Hematopoietic multipotent progenitor cell (in vitro differentiated cells): ENCODE measurements at regions not wholly inside any gene's neighbourhood (a gene's known extent, or its start where the extent isn't known, plus 50 kb on each side); places are given as distances from the start of the nearest gene placed in this dataset.

Experiments
- DNase-seq, 3 donors: peaks; one replicate each; pipeline ENCODE4 v3.0.0-alpha.2; 2011 to 2015; ENCODE audit warnings: low read depth in 2 of 3, low spot score in 2 of 3

GRCh38 chr6:6908121-6908520, 199.6 kb upstream of the RREB1 start:
- no peak for DNase-seq

- DNase-seq: no peak
These were observed 198.7 kb upstream of the RREB1 start for GRCh38 chr6:6909111-6909510.

DNA sequence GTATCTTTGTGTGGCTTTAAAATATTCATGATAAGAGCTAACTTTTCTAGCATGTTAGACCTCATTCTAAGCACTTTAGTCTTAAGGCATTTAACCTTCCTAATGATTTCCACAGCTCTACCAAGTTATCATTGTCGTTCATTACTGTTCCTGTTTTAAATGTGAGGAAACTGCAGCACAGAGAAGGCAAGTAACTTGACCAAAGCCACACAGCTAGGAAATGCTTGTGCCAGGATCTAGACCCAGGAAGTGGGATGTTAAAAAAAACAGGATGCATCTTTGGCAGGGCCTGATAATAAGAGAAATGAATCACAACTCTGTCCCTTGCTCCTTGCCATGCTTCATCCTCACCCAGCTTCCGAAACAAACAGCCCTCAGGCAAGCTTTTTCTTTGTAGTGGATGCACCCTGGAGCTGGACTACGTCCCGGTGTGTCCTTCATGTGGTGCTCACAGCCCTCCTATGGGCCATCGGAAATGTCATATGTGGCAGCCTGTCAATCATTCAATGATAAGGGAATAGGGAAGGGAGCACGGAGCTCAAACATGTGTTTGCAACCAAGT, 196.9 kb upstream of the RREB1 start:
- DNase-seq: no peak

DNA sequence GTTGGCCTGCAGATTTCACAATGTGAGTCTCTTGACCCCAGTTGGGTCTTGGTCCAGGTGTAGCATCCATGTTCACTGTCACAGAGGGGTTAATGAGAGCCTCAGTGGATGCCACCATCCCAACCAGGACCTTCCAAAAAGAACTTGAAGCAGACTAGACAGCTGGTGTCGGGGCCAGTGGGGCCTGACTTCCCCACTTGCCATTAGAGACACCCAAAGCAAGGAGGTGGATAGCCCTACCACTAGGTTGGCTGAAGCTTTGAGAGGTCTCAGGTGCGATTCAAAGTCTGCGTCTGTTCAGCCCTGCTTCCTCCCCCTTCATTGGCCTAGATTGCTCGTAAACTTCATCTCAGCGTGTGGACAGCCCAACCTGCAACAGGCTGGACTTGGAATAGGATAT, 196.4 kb upstream of the RREB1 start:
- no peak for DNase-seq

GRCh38 chr6:6912817-6913744, 194.7 kb upstream of the RREB1 start:
- DNase-seq: no peak

GRCh38 chr6:6915219-6915618, 192.5 kb upstream of the RREB1 start:
- peak in 1 of 3 donors; percentile 30 for DNase-seq

GRCh38 chr6:6915813-6916547, 191.8 kb upstream of the RREB1 start:
- peak in 1 of 3 donors; percentile 38 for DNase-seq

GRCh38 chr6:6916598-6916997, 191.2 kb upstream of the RREB1 start:
- no peak for DNase-seq

DNA sequence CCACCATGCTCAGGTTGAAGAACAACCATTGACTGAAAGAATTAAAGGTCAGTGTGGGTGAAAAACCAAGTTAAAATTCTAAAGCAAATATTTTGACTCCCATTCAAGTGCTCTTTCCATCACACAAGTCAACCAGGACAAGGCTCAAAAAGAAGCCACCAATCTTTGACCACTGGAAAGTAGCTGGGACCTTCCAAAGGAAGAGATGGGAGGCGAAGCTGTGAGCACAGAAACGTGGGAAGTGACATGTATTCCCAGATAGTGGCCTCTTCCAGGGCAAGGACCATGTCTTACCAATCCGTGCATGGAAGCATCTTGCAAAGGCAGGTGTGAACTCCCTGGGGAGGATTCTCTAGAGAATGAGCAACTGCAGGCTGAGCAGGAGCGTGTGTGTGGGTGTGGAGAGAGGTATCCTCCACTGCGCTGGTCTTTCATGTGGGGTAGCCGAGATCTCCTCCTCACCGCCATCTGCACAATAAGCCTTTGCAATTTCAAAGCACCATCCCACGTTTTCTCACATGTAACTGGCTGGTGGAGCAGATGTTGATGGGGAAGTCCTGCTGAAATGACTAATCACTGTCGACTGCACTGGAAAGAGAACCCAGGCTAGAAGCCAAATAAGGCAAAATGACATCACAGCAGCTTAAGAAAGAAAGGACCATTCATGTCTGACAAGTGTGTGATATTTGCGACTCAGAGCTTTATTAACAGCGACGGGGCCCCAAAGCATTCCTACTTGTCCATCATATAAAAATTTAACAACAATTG, 189.4 kb upstream of the RREB1 start:
- DNase-seq: peak in 2 of 3 donors; percentile 42 to 68

- no peak for DNase-seq
These were observed 188.6 kb upstream of the RREB1 start for GRCh38 chr6:6919173-6919572.

GRCh38 chr6:6920114-6920986, 187.4 kb upstream of the RREB1 start:
- no peak for DNase-seq

GRCh38 chr6:6920987-6921313, 186.8 kb upstream of the RREB1 start:
- no peak for DNase-seq

GRCh38 chr6:6922166-6922565, 185.6 kb upstream of the RREB1 start:
- DNase-seq: no peak

DNA sequence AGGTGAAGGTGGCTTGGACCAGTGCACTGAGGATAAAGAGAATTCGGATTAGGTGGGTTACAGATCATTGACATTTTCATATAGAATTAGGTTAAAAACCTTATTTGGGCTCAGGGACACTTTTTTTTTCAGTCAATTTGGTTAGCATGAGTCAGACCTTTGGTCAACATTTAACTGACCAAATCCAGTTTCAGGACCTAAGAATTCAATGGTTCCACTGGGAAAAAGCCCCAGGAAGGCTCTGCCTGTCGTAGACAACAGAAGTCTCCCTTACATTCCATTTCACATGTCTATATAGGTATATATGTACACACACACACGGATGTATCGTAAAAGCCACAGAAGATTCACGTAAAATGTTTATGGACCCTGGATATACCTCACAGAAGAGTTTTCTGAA, 184.2 kb upstream of the RREB1 start:
- no peak for DNase-seq

- no peak for DNase-seq
These were observed 183.1 kb upstream of the RREB1 start for GRCh38 chr6:6924708-6925107.

DNA sequence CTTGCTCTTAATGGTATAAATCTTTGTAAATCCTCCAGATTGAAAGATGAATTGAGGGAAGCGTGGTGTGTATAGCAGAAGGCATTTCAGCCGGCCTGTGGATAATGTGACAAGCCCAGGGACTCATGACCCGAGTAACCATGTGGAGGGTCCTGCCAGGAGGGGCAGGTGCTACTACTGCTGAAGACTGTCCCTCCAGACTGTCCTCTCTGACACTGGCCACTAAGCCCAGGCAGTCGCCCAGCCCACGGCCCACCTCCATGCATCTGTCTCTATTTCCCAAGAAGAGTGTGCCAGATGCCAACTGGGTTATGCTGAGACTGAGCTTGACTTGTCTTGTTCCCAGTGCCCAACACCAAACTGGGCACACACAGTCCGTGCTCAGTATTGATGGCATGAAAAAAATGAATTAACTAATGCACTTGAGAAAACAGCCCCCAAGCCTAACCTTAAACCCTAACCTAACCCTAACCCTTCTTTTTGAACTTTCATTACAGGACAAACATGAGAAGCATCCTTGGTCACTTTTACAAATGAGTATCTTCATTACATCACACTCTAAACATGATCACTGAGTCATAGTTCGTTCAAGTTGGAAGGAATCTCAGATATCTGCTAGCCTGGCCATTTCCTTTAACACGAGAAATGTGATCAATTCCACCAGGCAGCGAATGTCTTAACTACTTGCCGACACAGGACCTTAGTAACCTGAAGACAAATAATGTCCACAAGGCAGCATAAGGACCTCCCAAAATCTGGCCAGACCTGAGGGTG, 182.2 kb upstream of the RREB1 start:
- DNase-seq: no peak

GRCh38 chr6:6926856-6927255, 180.9 kb upstream of the RREB1 start:
- no peak for DNase-seq

- no peak for DNase-seq
These were observed 180.0 kb upstream of the RREB1 start for GRCh38 chr6:6927521-6928361.
